ENCODE measurements at regions not wholly inside any gene's neighbourhood (a gene's known extent, or its start where the extent isn't known, plus 50 kb on each side); places are given as distances from the start of the nearest gene placed in this dataset.

DNA sequence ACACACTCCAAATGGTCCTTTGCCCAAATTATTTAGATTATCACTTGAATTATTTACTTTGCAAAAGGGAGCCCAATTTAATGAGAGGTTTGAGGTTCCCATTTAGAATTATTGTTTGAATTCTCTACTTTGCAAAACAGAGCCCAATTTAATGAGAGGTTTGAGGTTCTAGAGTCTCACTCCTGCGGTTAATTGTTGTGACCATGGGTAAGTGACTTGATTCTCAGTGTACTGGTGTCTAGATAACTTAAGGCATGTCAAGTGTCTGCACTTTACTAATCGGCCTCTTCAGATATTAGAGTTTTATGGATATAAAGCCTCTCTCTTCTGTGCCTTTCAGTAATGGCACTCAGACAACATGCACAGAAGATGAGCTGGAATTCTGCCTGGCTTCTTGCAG is 67.5 kb downstream of the YIPF5 start:
- no peaks in the 10 kb centered on the region for H3K9me3 ChIP-seq (replicated peaks in 1 of 3)

DNA sequence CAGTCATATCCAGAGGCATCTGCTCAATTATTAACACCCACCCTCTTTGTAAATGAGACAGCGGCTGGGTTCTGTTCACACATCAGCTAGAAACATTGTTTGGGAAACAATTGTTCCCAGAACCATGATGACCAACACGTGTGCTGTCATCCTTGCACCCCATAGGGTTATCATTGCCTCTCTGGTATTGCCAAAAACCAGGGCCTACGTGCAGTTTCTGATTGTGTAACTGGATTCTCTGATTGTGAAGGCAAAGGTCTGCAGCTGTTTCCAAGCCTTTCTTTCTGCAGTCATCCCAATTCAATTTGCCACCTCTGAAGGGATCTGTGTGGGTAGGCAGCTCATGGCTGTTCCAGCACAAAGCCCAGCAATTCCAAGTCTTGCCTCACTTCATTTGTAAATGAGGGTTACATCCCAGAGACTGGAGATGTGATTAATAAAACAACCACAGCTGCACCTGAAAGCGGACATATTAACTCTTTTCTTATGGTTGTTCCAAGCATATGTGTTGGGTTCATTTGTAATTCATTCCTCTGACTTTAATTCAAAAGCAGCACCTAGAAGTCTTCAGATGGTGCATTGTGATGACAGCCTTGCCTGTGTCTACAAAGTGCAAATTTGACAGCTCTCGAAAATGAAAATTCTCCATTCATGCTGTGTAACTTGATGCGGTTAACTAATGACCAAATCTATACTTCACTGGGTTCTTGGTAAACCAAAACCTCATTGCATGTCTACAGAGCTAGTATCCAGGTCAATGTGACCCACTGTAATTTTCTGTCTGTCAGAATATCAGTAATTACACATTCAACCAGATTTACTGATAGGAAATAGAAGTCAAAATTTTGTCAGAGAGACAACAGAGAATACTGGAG is 66.6 kb downstream of the YIPF5 start:
- intact Hi-C loops (cut with DNase I) = no loop called here
- H3K36me3 ChIP-seq (replicated peaks in 1 of 2) = no peaks in the 10 kb centered on the region
- H3K4me1 ChIP-seq (replicated peaks in 1 of 2) = no peaks in the 10 kb centered on the region
- TF ChIP-seq, protein P1, sequence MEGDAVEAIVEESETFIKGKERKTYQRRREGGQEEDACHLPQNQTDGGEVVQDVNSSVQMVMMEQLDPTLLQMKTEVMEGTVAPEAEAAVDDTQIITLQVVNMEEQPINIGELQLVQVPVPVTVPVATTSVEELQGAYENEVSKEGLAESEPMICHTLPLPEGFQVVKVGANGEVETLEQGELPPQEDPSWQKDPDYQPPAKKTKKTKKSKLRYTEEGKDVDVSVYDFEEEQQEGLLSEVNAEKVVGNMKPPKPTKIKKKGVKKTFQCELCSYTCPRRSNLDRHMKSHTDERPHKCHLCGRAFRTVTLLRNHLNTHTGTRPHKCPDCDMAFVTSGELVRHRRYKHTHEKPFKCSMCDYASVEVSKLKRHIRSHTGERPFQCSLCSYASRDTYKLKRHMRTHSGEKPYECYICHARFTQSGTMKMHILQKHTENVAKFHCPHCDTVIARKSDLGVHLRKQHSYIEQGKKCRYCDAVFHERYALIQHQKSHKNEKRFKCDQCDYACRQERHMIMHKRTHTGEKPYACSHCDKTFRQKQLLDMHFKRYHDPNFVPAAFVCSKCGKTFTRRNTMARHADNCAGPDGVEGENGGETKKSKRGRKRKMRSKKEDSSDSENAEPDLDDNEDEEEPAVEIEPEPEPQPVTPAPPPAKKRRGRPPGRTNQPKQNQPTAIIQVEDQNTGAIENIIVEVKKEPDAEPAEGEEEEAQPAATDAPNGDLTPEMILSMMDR (IDR thresholded peaks at IDR 0.05) = no peak
- TF ChIP-seq POLR2A (IDR thresholded peaks at IDR 0.05) = no peak
- H3K27ac ChIP-seq = no peak overlapping the region
- WGBS, 4 donors = 75 to 91% (median 82%) methylated on average over 6 of the region's 6 CpGs
- no peaks in the 10 kb centered on the region for H3K9me3 ChIP-seq (replicated peaks in 1 of 3)
- H3K27me3 ChIP-seq = no peaks in the 10 kb centered on the region
- no peak overlapping the region for H3K4me3 ChIP-seq
- DNase-seq = no peak

More for the DNA sequence above, 67.5 kb downstream of the YIPF5 start:
- no peaks in the 10 kb centered on the region for H3K36me3 ChIP-seq (replicated peaks in 1 of 2)
- WGBS, 4 donors = 81 to 100% (median 90%) methylated on average over 2 of the region's 2 CpGs
- no peaks in the 10 kb centered on the region for H3K4me1 ChIP-seq (replicated peaks in 1 of 2)
- no peak overlapping the region for H3K4me3 ChIP-seq
- no peak for DNase-seq
- H3K27me3 ChIP-seq = no peaks in the 10 kb centered on the region
- no peak overlapping the region for H3K27ac ChIP-seq
- intact Hi-C loops (cut with DNase I) = no loop called here
- no peak for TF ChIP-seq POLR2A (IDR thresholded peaks at IDR 0.05)
- TF ChIP-seq, protein P1 (IDR thresholded peaks at IDR 0.05) = no peak

DNA sequence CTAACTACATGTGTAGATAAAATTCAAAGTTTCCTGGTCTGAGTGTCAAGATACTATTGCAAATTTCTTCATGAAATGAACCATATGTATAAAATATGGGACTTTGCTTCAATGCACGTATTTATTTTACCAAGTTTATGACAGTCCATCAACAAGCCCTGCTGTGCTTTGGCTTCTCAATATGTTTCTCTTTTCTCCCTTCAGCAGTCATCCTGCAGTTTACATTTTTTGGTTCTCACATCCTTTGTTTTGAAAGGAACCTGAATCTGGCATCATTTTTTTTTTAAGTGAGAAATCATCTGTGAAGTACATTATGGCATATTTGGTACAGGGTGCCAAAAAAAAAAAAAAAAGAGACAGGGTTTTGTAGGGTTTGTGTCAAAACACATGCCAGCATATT is 65.1 kb downstream of the YIPF5 start:
- intact Hi-C loops (cut with DNase I) = no loop called here
- H3K36me3 ChIP-seq (replicated peaks in 1 of 2) = no peaks in the 10 kb centered on the region
- no peak for TF ChIP-seq POLR2A (IDR thresholded peaks at IDR 0.05)
- TF ChIP-seq, protein P1 (IDR thresholded peaks at IDR 0.05) = no peak
- H3K27me3 ChIP-seq = no peaks in the 10 kb centered on the region
- no peak for DNase-seq
- H3K4me3 ChIP-seq = no peak overlapping the region
- H3K4me1 ChIP-seq (replicated peaks in 1 of 2) = no peaks in the 10 kb centered on the region
- no peak overlapping the region for H3K27ac ChIP-seq
- no peaks in the 10 kb centered on the region for H3K9me3 ChIP-seq (replicated peaks in 1 of 3)
- 62 to 86% (median 68%) methylated on average over 1 of the region's 1 CpG for WGBS, 4 donors

DNA sequence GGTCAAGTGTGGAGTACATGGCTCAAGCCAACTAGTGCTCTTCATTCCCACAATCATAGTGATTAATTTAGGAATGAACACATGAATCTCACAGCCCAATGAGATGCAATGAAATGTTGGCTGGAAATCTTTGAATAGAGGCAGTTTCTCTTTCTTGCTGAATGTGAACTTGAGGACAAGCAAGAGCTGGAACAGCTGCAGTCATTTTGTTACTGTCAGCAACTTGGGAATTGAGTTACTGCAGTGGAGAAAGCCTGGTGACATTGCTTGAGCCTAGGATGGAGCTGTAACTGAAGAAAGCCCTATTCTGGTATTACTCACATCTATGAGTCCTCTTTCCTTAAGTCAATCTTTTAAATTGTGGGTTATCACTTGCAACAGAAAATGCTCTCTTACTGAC is 62.3 kb downstream of the YIPF5 start:
- Histone ChIP-seq H3K27me3 (no peaks in the 10 kb centered on the region), H3K4me3 (no peak overlapping the region), H3K36me3 (replicated peaks in 1 of 2) (no peaks in the 10 kb centered on the region), H3K9me3 (replicated peaks in 1 of 3) (no peaks in the 10 kb centered on the region), H3K27ac (no peak overlapping the region), H3K4me1 (replicated peaks in 1 of 2) (no peaks in the 10 kb centered on the region)
- TF ChIP-seq, protein P1 (IDR thresholded peaks at IDR 0.05) = no peak
- TF ChIP-seq POLR2A (IDR thresholded peaks at IDR 0.05) = no peak
- DNase-seq = no peak
- intact Hi-C loops (cut with DNase I) = no loop called here
